ENCODE measurements at regions not wholly inside any gene's neighbourhood (a gene's known extent, or its start where the extent isn't known, plus 50 kb on each side); places are given as distances from the start of the nearest gene placed in this dataset.

DNA sequence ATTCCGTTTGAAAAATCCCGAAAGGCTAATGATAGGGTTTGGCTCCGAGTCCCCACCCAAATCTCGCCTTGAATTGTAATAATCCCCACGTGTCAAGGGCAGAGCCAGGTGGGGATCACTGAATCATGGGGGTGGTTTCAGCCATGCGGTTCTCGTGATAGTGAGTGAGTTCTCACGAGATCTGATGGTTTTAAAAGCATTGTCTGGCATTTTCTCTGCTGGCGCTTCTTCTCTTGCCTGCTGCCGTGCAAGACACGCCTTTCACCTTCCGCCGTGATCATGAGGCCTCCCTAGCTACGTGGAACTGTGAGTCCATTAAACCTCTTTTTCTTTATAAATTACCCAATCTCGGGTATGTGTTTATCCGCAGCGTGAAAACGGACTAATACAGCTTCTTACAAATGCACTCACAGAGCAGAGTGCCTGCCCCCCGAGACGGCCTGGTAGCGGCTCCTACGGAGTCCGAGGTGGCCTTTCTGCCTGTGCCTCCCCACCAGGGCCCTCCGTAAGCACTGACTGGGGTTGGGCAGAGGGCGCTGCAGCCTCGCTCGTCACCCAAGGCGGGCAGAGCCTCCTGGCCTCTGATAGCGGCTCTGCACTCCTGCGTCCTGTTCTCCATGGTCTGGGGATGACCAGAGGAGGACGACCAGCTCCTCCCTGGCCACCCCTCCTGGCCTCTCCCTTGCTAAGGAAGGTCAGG, 131.7 kb downstream of the FOXL1 start:
- no peak for TF ChIP-seq CTCF (IDR thresholded peaks at IDR 0.05)
- intact Hi-C loops (cut with DNase I): no loop called here
- H3K27me3 ChIP-seq (ENCODE audit: insufficient read depth in 3 of 3, low read length in 2 of 3): peaks cover 0 to 8% (median 0%) of the 10 kb centered on the region in 3 donors

GRCh38 chr16:86710602-86710950, 132.2 kb downstream of the FOXL1 start:
- Histone ChIP-seq H3K9me3 (no peaks in the 10 kb centered on the region), H3K36me3 (ENCODE audit: insufficient read depth in 1 of 2, low read depth in 1 of 2) (no peaks in the 10 kb centered on the region), H3K4me1 (no peaks in the 10 kb centered on the region), H3K27ac (no peak overlapping the region), H3K4me3 (no peak overlapping the region), H3K27me3 (ENCODE audit: insufficient read depth in 3 of 3, low read length in 2 of 3) (peaks cover 0 to 9% (median 0%) of the 10 kb centered on the region in 3 donors)
- no peak for ATAC-seq
- no peak for TF ChIP-seq CTCF (IDR thresholded peaks at IDR 0.05)
- intact Hi-C loops (cut with DNase I): no loop called here
- no peak for DNase-seq
- WGBS, 3 donors: 68 to 76% (median 73%) methylated on average over 8 of the region's 8 CpGs

More for the DNA sequence above, 131.7 kb downstream of the FOXL1 start:
- no peak overlapping the region for H3K4me3 ChIP-seq
- DNase-seq: peak in 1 of 2 donors; percentile 12
- H3K36me3 ChIP-seq (ENCODE audit: insufficient read depth in 1 of 2, low read depth in 1 of 2): no peaks in the 10 kb centered on the region
- no peaks in the 10 kb centered on the region for H3K9me3 ChIP-seq
- no peaks in the 10 kb centered on the region for H3K4me1 ChIP-seq
- ATAC-seq: no peak
- 79 to 80% (median 80%) methylated on average over 31 of the region's 31 CpGs for WGBS, 3 donors
- H3K27ac ChIP-seq: no peak overlapping the region

DNA sequence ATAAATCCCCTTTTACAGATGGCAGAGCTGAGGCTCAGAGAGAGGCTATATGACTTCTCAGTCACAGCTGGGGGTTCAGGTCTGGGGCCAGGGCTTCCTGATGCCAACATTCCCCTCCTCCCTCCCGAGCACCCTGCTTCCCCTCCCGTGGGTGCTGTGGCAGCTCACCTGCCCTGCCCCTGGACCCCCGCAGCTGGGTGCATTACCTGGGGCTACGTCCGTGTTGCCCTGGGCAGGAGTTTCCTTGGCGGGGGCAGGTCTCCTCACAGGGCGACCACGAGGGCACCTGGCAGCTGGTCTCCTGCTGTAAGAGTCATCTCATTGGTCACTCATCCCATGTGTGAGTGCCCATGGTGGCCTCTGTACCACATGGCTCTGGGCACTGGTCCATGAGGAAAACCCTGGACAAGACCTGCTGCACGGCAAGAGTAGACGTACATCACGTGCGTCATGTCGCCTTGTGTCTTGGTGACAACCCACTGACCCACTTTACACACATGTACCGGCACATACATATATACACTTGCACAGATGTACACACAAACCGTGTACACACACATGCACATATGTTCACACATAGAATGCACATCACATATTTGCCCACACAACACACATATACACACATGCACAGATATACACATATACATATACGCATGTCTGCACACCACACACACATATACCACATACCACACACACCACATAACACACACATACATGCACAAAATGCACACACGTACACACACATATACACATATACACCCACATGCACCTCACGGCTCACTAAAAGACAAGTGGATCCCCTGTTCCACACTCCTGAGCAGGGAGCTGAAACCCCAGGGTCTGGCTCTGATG, 134.0 kb downstream of the FOXL1 start:
- no peaks in the 10 kb centered on the region for H3K36me3 ChIP-seq (ENCODE audit: insufficient read depth in 1 of 2, low read depth in 1 of 2)
- ATAC-seq (no peak), DNase-seq (peak in 1 of 2 donors; percentile 30)
- no peaks in the 10 kb centered on the region for H3K4me1 ChIP-seq
- WGBS, 3 donors: 85 to 90% (median 89%) methylated on average over 18 of the region's 18 CpGs
- intact Hi-C loops (cut with DNase I): no loop called here
- H3K4me3 ChIP-seq: no peak overlapping the region
- TF ChIP-seq CTCF (IDR thresholded peaks at IDR 0.05): no peak
- no peaks in the 10 kb centered on the region for H3K9me3 ChIP-seq
- H3K27ac ChIP-seq: no peak overlapping the region
- peaks cover 0 to 21% (median 0%) of the 10 kb centered on the region in 3 donors for H3K27me3 ChIP-seq (ENCODE audit: insufficient read depth in 3 of 3, low read length in 2 of 3)

GRCh38 chr16:86713021-86713631, 134.8 kb downstream of the FOXL1 start:
- Histone ChIP-seq H3K27me3 (ENCODE audit: insufficient read depth in 3 of 3, low read length in 2 of 3) (peaks cover 0 to 21% (median 0%) of the 10 kb centered on the region in 3 donors), H3K27ac (no peak overlapping the region), H3K9me3 (no peaks in the 10 kb centered on the region), H3K4me1 (no peaks in the 10 kb centered on the region), H3K4me3 (no peak overlapping the region), H3K36me3 (ENCODE audit: insufficient read depth in 1 of 2, low read depth in 1 of 2) (no peaks in the 10 kb centered on the region)
- intact Hi-C loops (cut with DNase I): no loop called here
- no peak for TF ChIP-seq CTCF (IDR thresholded peaks at IDR 0.05)
- WGBS, 3 donors: 75 to 80% (median 78%) methylated on average over 25 of the region's 25 CpGs
- DNase-seq: peak in 1 of 2 donors; percentile 43
- no peak for ATAC-seq

All from psoas muscle (tissue), 7 donors.